Astrocyte (in vitro differentiated cells and primary cell): ENCODE measurements at regions not wholly inside any gene's neighbourhood (a gene's known extent, or its start where the extent isn't known, plus 50 kb on each side); places are given as distances from the start of the nearest gene placed in this dataset.

Experiments
- EZH2 ChIP-seq: IDR thresholded peaks from 2 replicates; pipeline ENCODE4 v1.6.1; 2012; ENCODE audit warnings: mild to moderate bottlenecking, low read length, inconsistent platforms; ENCODE audit not compliant: insufficient read depth
- TF ChIP-seq, protein P1 (sequence below): IDR thresholded peaks from 2 replicates; pipeline ENCODE4 v1.5.1; 2011; ENCODE audit warnings: low read depth, mild to moderate bottlenecking, inconsistent platforms, low read length, moderate library complexity; ENCODE audit not compliant: insufficient read depth

DNA sequence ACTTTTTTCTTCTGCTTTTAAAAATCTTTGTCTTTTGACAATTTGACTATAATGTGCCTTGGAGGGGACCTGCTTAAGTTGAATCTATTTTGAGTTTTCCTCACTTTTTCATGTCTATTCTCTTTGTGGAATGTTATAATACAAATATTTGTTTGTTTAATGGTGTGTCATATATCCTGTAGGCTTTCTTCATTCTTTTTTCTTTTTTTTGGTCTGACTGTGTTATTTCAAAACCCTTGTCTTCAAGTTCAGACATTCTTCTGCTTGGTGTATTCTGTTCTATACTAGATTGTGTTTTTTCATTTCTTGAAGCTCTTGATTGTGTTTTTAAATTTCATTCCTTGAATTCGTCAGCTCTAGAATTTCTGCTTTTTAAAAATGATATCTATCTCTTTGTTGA lies 228.2 kb downstream of the STK31 start:
- TF ChIP-seq, protein P1, sequence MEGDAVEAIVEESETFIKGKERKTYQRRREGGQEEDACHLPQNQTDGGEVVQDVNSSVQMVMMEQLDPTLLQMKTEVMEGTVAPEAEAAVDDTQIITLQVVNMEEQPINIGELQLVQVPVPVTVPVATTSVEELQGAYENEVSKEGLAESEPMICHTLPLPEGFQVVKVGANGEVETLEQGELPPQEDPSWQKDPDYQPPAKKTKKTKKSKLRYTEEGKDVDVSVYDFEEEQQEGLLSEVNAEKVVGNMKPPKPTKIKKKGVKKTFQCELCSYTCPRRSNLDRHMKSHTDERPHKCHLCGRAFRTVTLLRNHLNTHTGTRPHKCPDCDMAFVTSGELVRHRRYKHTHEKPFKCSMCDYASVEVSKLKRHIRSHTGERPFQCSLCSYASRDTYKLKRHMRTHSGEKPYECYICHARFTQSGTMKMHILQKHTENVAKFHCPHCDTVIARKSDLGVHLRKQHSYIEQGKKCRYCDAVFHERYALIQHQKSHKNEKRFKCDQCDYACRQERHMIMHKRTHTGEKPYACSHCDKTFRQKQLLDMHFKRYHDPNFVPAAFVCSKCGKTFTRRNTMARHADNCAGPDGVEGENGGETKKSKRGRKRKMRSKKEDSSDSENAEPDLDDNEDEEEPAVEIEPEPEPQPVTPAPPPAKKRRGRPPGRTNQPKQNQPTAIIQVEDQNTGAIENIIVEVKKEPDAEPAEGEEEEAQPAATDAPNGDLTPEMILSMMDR: no peak
- no peak for TF ChIP-seq EZH2
